ENCODE measurements at regions not wholly inside any gene's neighbourhood (a gene's known extent, or its start where the extent isn't known, plus 50 kb on each side); places are given as distances from the start of the nearest gene placed in this dataset.

- no peak for DNase-seq (ENCODE audit: low spot score)
These were observed 151.3 kb downstream of the ETS2 start for GRCh38 chr21:38956856-38957571.

GRCh38 chr21:38956521-38956855 lies 150.8 kb downstream of the ETS2 start:
- no peak for DNase-seq (ENCODE audit: low spot score)

- no peak for DNase-seq (ENCODE audit: low spot score)
These were observed 150.3 kb downstream of the ETS2 start for GRCh38 chr21:38956007-38956406.

GRCh38 chr21:38955495-38955894 lies 149.8 kb downstream of the ETS2 start:
- peak; percentile 60 for DNase-seq (ENCODE audit: low spot score)

GRCh38 chr21:38954588-38955004 lies 148.9 kb downstream of the ETS2 start:
- DNase-seq (ENCODE audit: low spot score) = no peak

- DNase-seq (ENCODE audit: low spot score) = no peak
These were observed 147.8 kb downstream of the ETS2 start for GRCh38 chr21:38953516-38953915.

GRCh38 chr21:38952890-38953289 lies 147.2 kb downstream of the ETS2 start:
- no peak for DNase-seq (ENCODE audit: low spot score)

GRCh38 chr21:38951095-38951730 lies 145.5 kb downstream of the ETS2 start:
- no peak for DNase-seq (ENCODE audit: low spot score)

GRCh38 chr21:38950435-38951094 lies 144.8 kb downstream of the ETS2 start:
- DNase-seq (ENCODE audit: low spot score) = no peak

- no peak for DNase-seq (ENCODE audit: low spot score)
These were observed 143.3 kb downstream of the ETS2 start for GRCh38 chr21:38949070-38949380.

- no peak for DNase-seq (ENCODE audit: low spot score)
These were observed 142.8 kb downstream of the ETS2 start for GRCh38 chr21:38948377-38949069.

- DNase-seq (ENCODE audit: low spot score) = peak; percentile 26
These were observed 140.0 kb downstream of the ETS2 start for GRCh38 chr21:38945545-38946245.

GRCh38 chr21:38944903-38945302 lies 139.2 kb downstream of the ETS2 start:
- no peak for DNase-seq (ENCODE audit: low spot score)

GRCh38 chr21:38944402-38944801 lies 138.7 kb downstream of the ETS2 start:
- DNase-seq (ENCODE audit: low spot score) = no peak

- no peak for DNase-seq (ENCODE audit: low spot score)
These were observed 137.1 kb downstream of the ETS2 start for GRCh38 chr21:38942748-38943211.

- no peak for DNase-seq (ENCODE audit: low spot score)
These were observed 133.0 kb downstream of the ETS2 start for GRCh38 chr21:38938769-38939168.

- DNase-seq (ENCODE audit: low spot score) = peak; percentile 44
These were observed 132.6 kb downstream of the ETS2 start for GRCh38 chr21:38938343-38938742.

GRCh38 chr21:38937844-38938243 lies 132.1 kb downstream of the ETS2 start:
- DNase-seq (ENCODE audit: low spot score) = no peak

- DNase-seq (ENCODE audit: low spot score) = no peak
These were observed 131.6 kb downstream of the ETS2 start for GRCh38 chr21:38937286-38937790.

GRCh38 chr21:38936240-38936639 lies 130.5 kb downstream of the ETS2 start:
- no peak for DNase-seq (ENCODE audit: low spot score)

GRCh38 chr21:38933731-38934130 lies 128.0 kb downstream of the ETS2 start:
- DNase-seq (ENCODE audit: low spot score) = no peak

- DNase-seq (ENCODE audit: low spot score) = no peak
These were observed 125.6 kb downstream of the ETS2 start for GRCh38 chr21:38931291-38931690.
